Upper lobe of left lung (tissue), 4 donors: ENCODE measurements at regions not wholly inside any gene's neighbourhood (a gene's known extent, or its start where the extent isn't known, plus 50 kb on each side); places are given as distances from the start of the nearest gene placed in this dataset.

Experiments
- EP300 ChIP-seq, 4 donors: sonication (generic); formaldehyde crosslinking; IDR thresholded peaks; one replicate each; pipeline ENCODE4 v1.5.1; 2017; ENCODE audit warnings: antibody characterized with exemption in 4 of 4, control low read depth in 2 of 4
- POLR2A ChIP-seq, 4 donors: fragments of 450-650 bp; IDR thresholded peaks; one replicate each; pipeline ENCODE4 v1.5.1; 2016 to 2017; ENCODE audit warnings: antibody characterized with exemption in 4 of 4, mild to moderate bottlenecking in 2 of 4
- POLR2AphosphoS5 ChIP-seq, 2 donors: sonication (generic); formaldehyde crosslinking; IDR thresholded peaks; one replicate each; pipeline ENCODE4 v1.5.1; 2017; ENCODE audit warnings: antibody characterized with exemption in 2 of 2
- TF ChIP-seq, protein P1 (sequence below), 6 experiments: fragments of 450-650 bp in 4 of 6; fragments of 200-600 bp in 2 of 6; sonication (generic) in 2 of 6; IDR thresholded peaks; one replicate each; pipeline ENCODE4 v1.5.1; 2016 to 2019; ENCODE audit warnings: antibody characterized with exemption in 6 of 6

- TF ChIP-seq POLR2A (IDR thresholded peaks at IDR 0.05) (no peak), POLR2AphosphoS5 (IDR thresholded peaks at IDR 0.05) (no peak), EP300 (IDR thresholded peaks at IDR 0.05) (no peak)
- TF ChIP-seq, protein P1, sequence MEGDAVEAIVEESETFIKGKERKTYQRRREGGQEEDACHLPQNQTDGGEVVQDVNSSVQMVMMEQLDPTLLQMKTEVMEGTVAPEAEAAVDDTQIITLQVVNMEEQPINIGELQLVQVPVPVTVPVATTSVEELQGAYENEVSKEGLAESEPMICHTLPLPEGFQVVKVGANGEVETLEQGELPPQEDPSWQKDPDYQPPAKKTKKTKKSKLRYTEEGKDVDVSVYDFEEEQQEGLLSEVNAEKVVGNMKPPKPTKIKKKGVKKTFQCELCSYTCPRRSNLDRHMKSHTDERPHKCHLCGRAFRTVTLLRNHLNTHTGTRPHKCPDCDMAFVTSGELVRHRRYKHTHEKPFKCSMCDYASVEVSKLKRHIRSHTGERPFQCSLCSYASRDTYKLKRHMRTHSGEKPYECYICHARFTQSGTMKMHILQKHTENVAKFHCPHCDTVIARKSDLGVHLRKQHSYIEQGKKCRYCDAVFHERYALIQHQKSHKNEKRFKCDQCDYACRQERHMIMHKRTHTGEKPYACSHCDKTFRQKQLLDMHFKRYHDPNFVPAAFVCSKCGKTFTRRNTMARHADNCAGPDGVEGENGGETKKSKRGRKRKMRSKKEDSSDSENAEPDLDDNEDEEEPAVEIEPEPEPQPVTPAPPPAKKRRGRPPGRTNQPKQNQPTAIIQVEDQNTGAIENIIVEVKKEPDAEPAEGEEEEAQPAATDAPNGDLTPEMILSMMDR (IDR thresholded peaks at IDR 0.05) = no peak
These were observed 137.7 kb upstream of the ZPLD1 start for GRCh38 chr3:102297072-102297658.
